ENCODE measurements at regions not wholly inside any gene's neighbourhood (a gene's known extent, or its start where the extent isn't known, plus 50 kb on each side); places are given as distances from the start of the nearest gene placed in this dataset.

- DNase-seq = no peak
These were observed 439.2 kb downstream of the TNS1 start for GRCh38 chr2:217563565-217563964.

GRCh38 chr2:217562871-217563480, 439.8 kb downstream of the TNS1 start:
- no peak for DNase-seq

GRCh38 chr2:217559084-217559483, 443.7 kb downstream of the TNS1 start:
- DNase-seq = no peak

GRCh38 chr2:217555081-217555876, 447.5 kb downstream of the TNS1 start:
- DNase-seq = no peak

GRCh38 chr2:217553679-217554078, 449.1 kb downstream of the TNS1 start:
- no peak for DNase-seq

- DNase-seq = no peak
These were observed 449.6 kb downstream of the TNS1 start for GRCh38 chr2:217553202-217553601.

GRCh38 chr2:217552081-217552480, 450.7 kb downstream of the TNS1 start:
- no peak for DNase-seq

GRCh38 chr2:217551252-217551899, 451.4 kb downstream of the TNS1 start:
- no peak for DNase-seq

GRCh38 chr2:217539126-217539525, 463.7 kb downstream of the TNS1 start:
- no peak for DNase-seq

GRCh38 chr2:217538719-217539118, 464.1 kb downstream of the TNS1 start:
- DNase-seq = no peak

- DNase-seq = no peak
These were observed 466.7 kb downstream of the TNS1 start for GRCh38 chr2:217535957-217536708.

- DNase-seq = no peak
These were observed 472.3 kb downstream of the TNS1 start for GRCh38 chr2:217530392-217531090.

- DNase-seq = no peak
These were observed 473.5 kb downstream of the TNS1 start for GRCh38 chr2:217529271-217529670.

GRCh38 chr2:217527590-217528202, 475.1 kb downstream of the TNS1 start:
- DNase-seq = no peak

- no peak for DNase-seq
These were observed 477.7 kb downstream of the TNS1 start for GRCh38 chr2:217525076-217525475.

GRCh38 chr2:217523286-217523685, 479.5 kb downstream of the TNS1 start:
- no peak for DNase-seq

- no peak for DNase-seq
These were observed 481.0 kb downstream of the TNS1 start for GRCh38 chr2:217521820-217522219.

- DNase-seq = no peak
These were observed 482.3 kb downstream of the TNS1 start for GRCh38 chr2:217520356-217521010.

GRCh38 chr2:217517402-217517801, 485.4 kb downstream of the TNS1 start:
- DNase-seq = no peak

- DNase-seq = no peak
These were observed 487.0 kb downstream of the TNS1 start for GRCh38 chr2:217515615-217516309.

- no peak for DNase-seq
These were observed 489.5 kb downstream of the TNS1 start for GRCh38 chr2:217513258-217513657.

Measured in NCI-H1048 (cell line).